Neural progenitor cell (in vitro differentiated cells): ENCODE measurements at regions not wholly inside any gene's neighbourhood (a gene's known extent, or its start where the extent isn't known, plus 50 kb on each side); places are given as distances from the start of the nearest gene placed in this dataset.

Experiments
- EZH2 ChIP-seq: fragments of 200-600 bp; sonication (generic); IDR thresholded peaks from 2 replicates; pipeline ENCODE4 v1.6.1; 2017; ENCODE audit warnings: antibody characterized with exemption, mild to moderate bottlenecking, moderate library complexity
- EZH2phosphoT487 ChIP-seq: fragments of 200-600 bp; sonication (generic); IDR thresholded peaks from 2 replicates; pipeline ENCODE4 v1.6.1; 2017; ENCODE audit warnings: antibody characterized with exemption
- TF ChIP-seq, protein P1 (sequence below): fragments of 200-600 bp; sonication (generic); IDR thresholded peaks from 2 replicates; pipeline ENCODE4 v1.5.1; 2017; ENCODE audit warnings: antibody characterized with exemption, mild to moderate bottlenecking

DNA sequence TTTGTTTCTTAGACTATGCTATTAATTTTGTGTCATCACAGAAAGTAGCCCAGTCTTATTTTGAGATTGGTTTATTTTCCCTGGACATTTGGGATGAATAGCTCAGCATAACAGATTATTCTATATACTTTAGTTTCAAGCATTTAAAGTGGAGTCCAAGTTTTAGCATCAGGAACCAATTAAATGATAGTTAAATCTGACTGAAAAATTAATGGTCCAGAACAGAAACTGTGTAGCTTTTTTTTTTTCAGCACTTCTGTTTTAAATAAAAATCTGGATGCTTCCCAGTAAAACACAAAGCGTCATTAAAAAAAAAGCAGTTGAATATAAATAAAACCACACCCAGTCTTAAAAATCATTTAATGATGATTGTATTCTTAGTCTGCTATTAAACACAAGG, 59.4 kb upstream of the PITX2 start:
- TF ChIP-seq, protein P1, sequence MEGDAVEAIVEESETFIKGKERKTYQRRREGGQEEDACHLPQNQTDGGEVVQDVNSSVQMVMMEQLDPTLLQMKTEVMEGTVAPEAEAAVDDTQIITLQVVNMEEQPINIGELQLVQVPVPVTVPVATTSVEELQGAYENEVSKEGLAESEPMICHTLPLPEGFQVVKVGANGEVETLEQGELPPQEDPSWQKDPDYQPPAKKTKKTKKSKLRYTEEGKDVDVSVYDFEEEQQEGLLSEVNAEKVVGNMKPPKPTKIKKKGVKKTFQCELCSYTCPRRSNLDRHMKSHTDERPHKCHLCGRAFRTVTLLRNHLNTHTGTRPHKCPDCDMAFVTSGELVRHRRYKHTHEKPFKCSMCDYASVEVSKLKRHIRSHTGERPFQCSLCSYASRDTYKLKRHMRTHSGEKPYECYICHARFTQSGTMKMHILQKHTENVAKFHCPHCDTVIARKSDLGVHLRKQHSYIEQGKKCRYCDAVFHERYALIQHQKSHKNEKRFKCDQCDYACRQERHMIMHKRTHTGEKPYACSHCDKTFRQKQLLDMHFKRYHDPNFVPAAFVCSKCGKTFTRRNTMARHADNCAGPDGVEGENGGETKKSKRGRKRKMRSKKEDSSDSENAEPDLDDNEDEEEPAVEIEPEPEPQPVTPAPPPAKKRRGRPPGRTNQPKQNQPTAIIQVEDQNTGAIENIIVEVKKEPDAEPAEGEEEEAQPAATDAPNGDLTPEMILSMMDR, result no peak
- no peak for TF ChIP-seq EZH2phosphoT487
- TF ChIP-seq EZH2, result no peak
